Panc1 (cell line): ENCODE measurements at regions not wholly inside any gene's neighbourhood (a gene's known extent, or its start where the extent isn't known, plus 50 kb on each side); places are given as distances from the start of the nearest gene placed in this dataset.

Source experiments
- ATAC-seq: fragments of 200-7000 bp; cut with Tn5 transposase; 2 replicates; pipeline ENCODE4 v1.9.1; 2020; ENCODE audit warnings: mild to moderate bottlenecking, moderate library complexity
- BruUV-seq: library from RNA; stranded (reverse); fragments of 400-500 nt; replicated peaks from 2 replicates; lab custom pipeline; 2021; lab: Mats Ljungman, UMichigan
- CTCF ChIA-PET: fragments of 300-600 bp; sonication (Branson Sonifier 250); formaldehyde crosslinking; loops from one replicate; lab custom pipeline; 2022; ENCODE audit warnings: antibody characterized with exemption; lab: Charles Lee
- POLR2A ChIA-PET: fragments of 300-600 bp; sonication (Branson Sonifier 250); formaldehyde crosslinking; loops from one replicate; lab custom pipeline; 2022; ENCODE audit warnings: antibody characterized with exemption; lab: Charles Lee
- DNase-seq: peaks from one replicate; pipeline ENCODE4 v3.0.0-alpha.2; 2010; ENCODE audit warnings: low read depth, low spot score
- H3K27ac ChIP-seq: 2 replicates; pipeline ENCODE4 v1.5.1; 2011; ENCODE audit warnings: mild to moderate bottlenecking, low read length, inconsistent platforms
- H3K27me3 ChIP-seq: fragments of 200-500 bp; sonication (Bioruptor generic); 2 replicates; pipeline ENCODE4 v1.6.0; 2014; ENCODE audit warnings: low read length, inconsistent platforms; ENCODE audit not compliant: control insufficient read depth, insufficient read depth
- H3K36me3 ChIP-seq: fragments of 200-500 bp; sonication (Bioruptor generic); 2 replicates; pipeline ENCODE4 v1.5.1; 2014; ENCODE audit warnings: inconsistent platforms, mild to moderate bottlenecking, low read length, moderate library complexity; ENCODE audit not compliant: control insufficient read depth, insufficient read depth
- H3K4me1 ChIP-seq: 2 replicates; pipeline ENCODE4 v1.5.1; 2011; ENCODE audit warnings: inconsistent platforms, mild to moderate bottlenecking, low read length, moderate library complexity; ENCODE audit not compliant: control insufficient read depth, insufficient read depth
- H3K4me3 ChIP-seq, 2 experiments: 2 replicates each; pipeline ENCODE4 v1.5.1; 2011 to 2012; ENCODE audit warnings: low read depth in 2 of 2, low read length in 2 of 2, mild to moderate bottlenecking in 2 of 2, inconsistent platforms in 1 of 2, moderate library complexity in 1 of 2
- H3K9me3 ChIP-seq: fragments of 200-500 bp; sonication (Bioruptor generic); 2 replicates; pipeline ENCODE4 v1.5.1; 2014; ENCODE audit warnings: low read depth, mild to moderate bottlenecking, inconsistent platforms, low read length, moderate library complexity; ENCODE audit not compliant: control insufficient read depth, insufficient read depth
- POLR2AphosphoS5 ChIP-seq: IDR thresholded peaks from 2 replicates; pipeline ENCODE4 v1.6.1; 2012; ENCODE audit warnings: mild to moderate bottlenecking, low read depth, low read length, moderate library complexity
- SIN3A ChIP-seq: IDR thresholded peaks from 2 replicates; pipeline ENCODE4 v1.6.1; 2012; ENCODE audit warnings: low read depth, mild to moderate bottlenecking, low read length, moderate library complexity, borderline replicate concordance; ENCODE audit not compliant: insufficient read depth
- TCF7L2 ChIP-seq: IDR thresholded peaks from 2 replicates; pipeline ENCODE4 v1.6.1; 2011; ENCODE audit warnings: mild to moderate bottlenecking, low read depth, low read length, inconsistent platforms
- in situ Hi-C: cut with HindIII; loops from 2 replicates; pipeline ENCODE4 v1.10.0; 2016; ENCODE audit warnings: low sequenced_read_pairs, low pct_unique_long_range_greater_than_20kb
- intact Hi-C: fragments of 100-400 bp; cut with micrococcal nuclease; formaldehyde crosslinking; loops from one replicate; pipeline ENCODE4 v1.10.0; 2022; ENCODE audit not compliant: unreplicated experiment
- TF ChIP-seq, protein P1 (sequence below), 2 experiments: IDR thresholded peaks; 2 replicates each; pipeline ENCODE4 v1.6.1; 2011 to 2012; ENCODE audit warnings: low read depth in 2 of 2, control low read depth in 1 of 2, low read length in 1 of 2, mild to moderate bottlenecking in 1 of 2, moderate library complexity in 1 of 2; ENCODE audit not compliant: insufficient read depth in 1 of 2
- TF ChIP-seq, protein P2 (sequence below): fragments of 450-650 bp; IDR thresholded peaks from 2 replicates; pipeline ENCODE4 v1.5.1; 2017; ENCODE audit warnings: mild to moderate bottlenecking

DNA sequence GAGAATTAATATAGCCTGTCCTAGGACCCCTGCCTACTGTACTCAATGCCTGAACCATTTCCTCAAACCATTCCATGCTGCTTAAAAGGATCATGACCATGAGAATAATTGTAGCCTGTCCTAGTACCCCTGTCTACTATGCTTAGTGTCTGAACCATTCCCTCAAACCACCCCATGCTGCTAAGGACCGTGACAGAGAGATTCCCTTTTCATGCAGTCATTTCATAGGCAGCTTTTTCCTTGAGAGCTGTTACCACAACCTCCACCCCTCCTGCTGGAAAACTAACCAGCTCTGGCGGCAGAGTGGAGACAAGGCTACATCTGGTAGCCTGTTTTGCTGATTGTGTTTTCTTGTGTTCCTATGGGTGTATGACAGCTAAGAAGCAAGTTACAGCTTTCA, 174.9 kb upstream of the SMARCAD1 start:
- ATAC-seq = no peak

DNA sequence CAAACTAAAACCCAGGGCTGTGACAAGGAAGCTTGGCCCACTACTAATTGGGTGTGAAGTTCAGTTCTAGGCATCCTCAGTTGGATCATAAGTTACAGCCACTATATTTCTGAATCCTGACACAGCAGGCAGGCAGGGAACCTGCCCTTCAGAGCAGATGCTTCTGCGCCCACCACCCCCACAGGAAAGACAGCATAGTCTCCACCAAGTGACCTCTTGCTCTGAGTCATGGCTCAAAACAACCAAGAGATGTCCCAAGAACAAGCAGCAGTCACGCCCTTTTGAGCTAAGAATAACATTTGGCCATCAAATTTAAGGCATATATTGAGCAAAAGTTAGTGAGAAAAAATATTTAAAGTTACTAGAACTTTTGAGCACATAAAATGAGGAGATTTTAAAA, 170.7 kb upstream of the SMARCAD1 start:
- Histone ChIP-seq H3K4me1 (no peaks in the 10 kb centered on the region), H3K27ac (no peak overlapping the region), H3K4me3 (no peak overlapping the region), H3K9me3 (no peaks in the 10 kb centered on the region), H3K36me3 (no peaks in the 10 kb centered on the region), H3K27me3 (no peaks in the 10 kb centered on the region)
- in situ Hi-C loops (no loop called here), intact Hi-C loops (no loop called here)
- TF ChIP-seq SIN3A (no peak), POLR2AphosphoS5 (no peak), TCF7L2 (no peak)
- TF ChIP-seq, protein P1, sequence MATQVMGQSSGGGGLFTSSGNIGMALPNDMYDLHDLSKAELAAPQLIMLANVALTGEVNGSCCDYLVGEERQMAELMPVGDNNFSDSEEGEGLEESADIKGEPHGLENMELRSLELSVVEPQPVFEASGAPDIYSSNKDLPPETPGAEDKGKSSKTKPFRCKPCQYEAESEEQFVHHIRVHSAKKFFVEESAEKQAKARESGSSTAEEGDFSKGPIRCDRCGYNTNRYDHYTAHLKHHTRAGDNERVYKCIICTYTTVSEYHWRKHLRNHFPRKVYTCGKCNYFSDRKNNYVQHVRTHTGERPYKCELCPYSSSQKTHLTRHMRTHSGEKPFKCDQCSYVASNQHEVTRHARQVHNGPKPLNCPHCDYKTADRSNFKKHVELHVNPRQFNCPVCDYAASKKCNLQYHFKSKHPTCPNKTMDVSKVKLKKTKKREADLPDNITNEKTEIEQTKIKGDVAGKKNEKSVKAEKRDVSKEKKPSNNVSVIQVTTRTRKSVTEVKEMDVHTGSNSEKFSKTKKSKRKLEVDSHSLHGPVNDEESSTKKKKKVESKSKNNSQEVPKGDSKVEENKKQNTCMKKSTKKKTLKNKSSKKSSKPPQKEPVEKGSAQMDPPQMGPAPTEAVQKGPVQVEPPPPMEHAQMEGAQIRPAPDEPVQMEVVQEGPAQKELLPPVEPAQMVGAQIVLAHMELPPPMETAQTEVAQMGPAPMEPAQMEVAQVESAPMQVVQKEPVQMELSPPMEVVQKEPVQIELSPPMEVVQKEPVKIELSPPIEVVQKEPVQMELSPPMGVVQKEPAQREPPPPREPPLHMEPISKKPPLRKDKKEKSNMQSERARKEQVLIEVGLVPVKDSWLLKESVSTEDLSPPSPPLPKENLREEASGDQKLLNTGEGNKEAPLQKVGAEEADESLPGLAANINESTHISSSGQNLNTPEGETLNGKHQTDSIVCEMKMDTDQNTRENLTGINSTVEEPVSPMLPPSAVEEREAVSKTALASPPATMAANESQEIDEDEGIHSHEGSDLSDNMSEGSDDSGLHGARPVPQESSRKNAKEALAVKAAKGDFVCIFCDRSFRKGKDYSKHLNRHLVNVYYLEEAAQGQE (IDR thresholded peaks at IDR 0.05; ENCODE audit: insufficient read depth in 1 of 2, low read depth in 2 of 2, low read length in 1 of 2) = no peak
- TF ChIP-seq, protein P2, sequence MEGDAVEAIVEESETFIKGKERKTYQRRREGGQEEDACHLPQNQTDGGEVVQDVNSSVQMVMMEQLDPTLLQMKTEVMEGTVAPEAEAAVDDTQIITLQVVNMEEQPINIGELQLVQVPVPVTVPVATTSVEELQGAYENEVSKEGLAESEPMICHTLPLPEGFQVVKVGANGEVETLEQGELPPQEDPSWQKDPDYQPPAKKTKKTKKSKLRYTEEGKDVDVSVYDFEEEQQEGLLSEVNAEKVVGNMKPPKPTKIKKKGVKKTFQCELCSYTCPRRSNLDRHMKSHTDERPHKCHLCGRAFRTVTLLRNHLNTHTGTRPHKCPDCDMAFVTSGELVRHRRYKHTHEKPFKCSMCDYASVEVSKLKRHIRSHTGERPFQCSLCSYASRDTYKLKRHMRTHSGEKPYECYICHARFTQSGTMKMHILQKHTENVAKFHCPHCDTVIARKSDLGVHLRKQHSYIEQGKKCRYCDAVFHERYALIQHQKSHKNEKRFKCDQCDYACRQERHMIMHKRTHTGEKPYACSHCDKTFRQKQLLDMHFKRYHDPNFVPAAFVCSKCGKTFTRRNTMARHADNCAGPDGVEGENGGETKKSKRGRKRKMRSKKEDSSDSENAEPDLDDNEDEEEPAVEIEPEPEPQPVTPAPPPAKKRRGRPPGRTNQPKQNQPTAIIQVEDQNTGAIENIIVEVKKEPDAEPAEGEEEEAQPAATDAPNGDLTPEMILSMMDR = no peak
- ChIA-PET POLR2A (no interaction called here), CTCF (no interaction called here)
- no peak for DNase-seq
- BruUV-seq = no TSS peak
- no peak for ATAC-seq

More for the DNA sequence above, 174.9 kb upstream of the SMARCAD1 start:
- ChIA-PET POLR2A (no interaction called here), CTCF (no interaction called here)
- H3K27me3 ChIP-seq = no peaks in the 10 kb centered on the region
- no peak for DNase-seq
- H3K4me1 ChIP-seq = no peaks in the 10 kb centered on the region
- no peak overlapping the region for H3K27ac ChIP-seq
- no peak overlapping the region for H3K4me3 ChIP-seq
- no peaks in the 10 kb centered on the region for H3K9me3 ChIP-seq
- BruUV-seq = no TSS peak
- intact Hi-C loops = no loop called here
- in situ Hi-C loops = no loop called here
- no peaks in the 10 kb centered on the region for H3K36me3 ChIP-seq
- no peak for TF ChIP-seq TCF7L2
- TF ChIP-seq POLR2AphosphoS5 = no peak
- TF ChIP-seq, protein P2 = no peak

DNA sequence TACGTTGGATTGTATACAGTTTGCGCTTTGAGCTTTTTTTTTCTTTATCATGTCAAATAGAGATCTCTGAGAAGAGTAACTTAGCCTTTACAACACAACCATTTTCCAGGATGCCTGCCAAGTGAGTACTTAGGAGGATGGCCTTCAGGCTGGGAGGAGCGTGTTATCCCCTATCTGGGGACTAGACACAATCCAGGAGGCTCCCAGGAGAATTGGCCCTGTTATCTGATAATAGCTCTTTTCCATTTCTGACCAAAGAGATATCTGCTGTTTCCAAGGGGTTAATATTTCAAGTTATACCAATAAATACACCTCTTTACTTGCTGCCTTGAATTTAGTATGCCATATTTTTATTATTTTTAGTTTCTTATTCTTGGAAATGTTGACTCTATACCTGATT, 169.5 kb upstream of the SMARCAD1 start:
- in situ Hi-C loops = no loop called here
- CTCF ChIA-PET = no interaction called here
- BruUV-seq = no TSS peak

More for the DNA sequence above, 169.5 kb upstream of the SMARCAD1 start:
- POLR2A ChIA-PET = no interaction called here
- TF ChIP-seq TCF7L2 = no peak
- TF ChIP-seq SIN3A = no peak
- TF ChIP-seq, protein P1 (IDR thresholded peaks at IDR 0.05; ENCODE audit: insufficient read depth in 1 of 2, low read depth in 2 of 2, low read length in 1 of 2) = no peak
- TF ChIP-seq, protein P2 = no peak
- no peak for TF ChIP-seq POLR2AphosphoS5
- intact Hi-C loops = no loop called here
- Histone ChIP-seq H3K4me3 (no peak overlapping the region), H3K4me1 (no peaks in the 10 kb centered on the region), H3K9me3 (no peaks in the 10 kb centered on the region), H3K27ac (no peak overlapping the region), H3K27me3 (no peaks in the 10 kb centered on the region), H3K36me3 (no peaks in the 10 kb centered on the region)
- no peak for ATAC-seq
- no peak for DNase-seq
